ENCODE measurements at regions not wholly inside any gene's neighbourhood (a gene's known extent, or its start where the extent isn't known, plus 50 kb on each side); places are given as distances from the start of the nearest gene placed in this dataset.

- WGBS: 74% methylated on average over 2 of the region's 2 CpGs
- DNase-seq (ENCODE audit: low spot score in 2 of 2): no peak
Observed at GRCh38 chrX:150034788-150035187, 96.5 kb upstream of the EOLA2 start.

GRCh38 chrX:150035531-150035930 lies 97.2 kb upstream of the EOLA2 start:
- Histone ChIP-seq H3K4me1 (peaks cover 7% of the 10 kb centered on the region), H3K36me3 (no peaks in the 10 kb centered on the region), H3K27ac (no peak overlapping the region), H3K27me3 (no peaks in the 10 kb centered on the region), H3K9me3 (no peaks in the 10 kb centered on the region), H3K4me3 (no peak overlapping the region)
- no peak for TF ChIP-seq POLR2A (IDR thresholded peaks at IDR 0.05)
- no peak for TF ChIP-seq POLR2AphosphoS5 (IDR thresholded peaks at IDR 0.05)
- no peak for TF ChIP-seq CTCF (IDR thresholded peaks at IDR 0.05)
- TF ChIP-seq EP300 (IDR thresholded peaks at IDR 0.05): no peak
- no peak for DNase-seq (ENCODE audit: low spot score in 2 of 2)
- WGBS: 63% methylated on average over 2 of the region's 2 CpGs

More at GRCh38 chrX:150034788-150035187, 96.5 kb upstream of the EOLA2 start:
- Histone ChIP-seq H3K4me3 (no peak overlapping the region), H3K27me3 (no peaks in the 10 kb centered on the region), H3K4me1 (peaks cover 7% of the 10 kb centered on the region), H3K27ac (no peak overlapping the region), H3K9me3 (no peaks in the 10 kb centered on the region), H3K36me3 (no peaks in the 10 kb centered on the region)
- TF ChIP-seq POLR2A (IDR thresholded peaks at IDR 0.05) (no peak), POLR2AphosphoS5 (IDR thresholded peaks at IDR 0.05) (no peak)

GRCh38 chrX:150036181-150036580 lies 97.9 kb upstream of the EOLA2 start:
- Histone ChIP-seq H3K4me1 (peaks cover 7% of the 10 kb centered on the region), H3K9me3 (no peaks in the 10 kb centered on the region), H3K27me3 (no peaks in the 10 kb centered on the region), H3K4me3 (no peak overlapping the region), H3K36me3 (no peaks in the 10 kb centered on the region), H3K27ac (no peak overlapping the region)
- 3% methylated on average over 2 of the region's 2 CpGs for WGBS
- DNase-seq (ENCODE audit: low spot score in 2 of 2): no peak
- TF ChIP-seq POLR2A (IDR thresholded peaks at IDR 0.05) (no peak), CTCF (IDR thresholded peaks at IDR 0.05) (no peak), EP300 (IDR thresholded peaks at IDR 0.05) (no peak), POLR2AphosphoS5 (IDR thresholded peaks at IDR 0.05) (no peak)

- peaks cover 7% of the 10 kb centered on the region for H3K4me1 ChIP-seq
- H3K27ac ChIP-seq: no peak overlapping the region
- no peaks in the 10 kb centered on the region for H3K36me3 ChIP-seq
- 68% methylated on average over 3 of the region's 3 CpGs for WGBS
- no peaks in the 10 kb centered on the region for H3K9me3 ChIP-seq
- no peak for DNase-seq (ENCODE audit: low spot score in 2 of 2)
- no peaks in the 10 kb centered on the region for H3K27me3 ChIP-seq
- no peak overlapping the region for H3K4me3 ChIP-seq
- TF ChIP-seq CTCF (IDR thresholded peaks at IDR 0.05) (no peak), EP300 (IDR thresholded peaks at IDR 0.05) (no peak), POLR2AphosphoS5 (IDR thresholded peaks at IDR 0.05) (no peak), POLR2A (IDR thresholded peaks at IDR 0.05) (no peak)
Observed at GRCh38 chrX:150036641-150037040, 98.3 kb upstream of the EOLA2 start.

- no peak overlapping the region for H3K27ac ChIP-seq
- 46% methylated on average over 2 of the region's 2 CpGs for WGBS
- H3K9me3 ChIP-seq: no peaks in the 10 kb centered on the region
- no peak for TF ChIP-seq POLR2AphosphoS5 (IDR thresholded peaks at IDR 0.05)
- TF ChIP-seq POLR2A (IDR thresholded peaks at IDR 0.05): no peak
- TF ChIP-seq EP300 (IDR thresholded peaks at IDR 0.05): no peak
- no peak for TF ChIP-seq CTCF (IDR thresholded peaks at IDR 0.05)
- no peaks in the 10 kb centered on the region for H3K36me3 ChIP-seq
- H3K4me1 ChIP-seq: peaks cover 7% of the 10 kb centered on the region
- H3K4me3 ChIP-seq: no peak overlapping the region
- H3K27me3 ChIP-seq: no peaks in the 10 kb centered on the region
- no peak for DNase-seq (ENCODE audit: low spot score in 2 of 2)
Observed at GRCh38 chrX:150037041-150037440, 98.8 kb upstream of the EOLA2 start.

- 81% methylated on average over 3 of the region's 3 CpGs for WGBS
Observed at GRCh38 chrX:150038315-150038714, 100.0 kb upstream of the EOLA2 start.

More at GRCh38 chrX:150038315-150038714, 100.0 kb upstream of the EOLA2 start:
- Histone ChIP-seq H3K27ac (no peak overlapping the region), H3K9me3 (no peaks in the 10 kb centered on the region), H3K4me1 (no peaks in the 10 kb centered on the region), H3K27me3 (no peaks in the 10 kb centered on the region), H3K36me3 (no peaks in the 10 kb centered on the region), H3K4me3 (no peak overlapping the region)
- no peak for TF ChIP-seq POLR2AphosphoS5 (IDR thresholded peaks at IDR 0.05)
- DNase-seq (ENCODE audit: low spot score in 2 of 2): no peak
